Neural cell (in vitro differentiated cells): ENCODE measurements at regions not wholly inside any gene's neighbourhood (a gene's known extent, or its start where the extent isn't known, plus 50 kb on each side); places are given as distances from the start of the nearest gene placed in this dataset.

Source experiments
- H2AFZ ChIP-seq: fragments of 200-600, 300-800 bp; sonication (generic), shearing (Covaris generic); 2 replicates; pipeline ENCODE4 v1.6.0; 2014; ENCODE audit warnings: low read depth, mild to moderate bottlenecking, antibody characterized with exemption, low read length, moderate library complexity
- H3F3A ChIP-seq: fragments of 200-600 bp; shearing (Covaris generic); 2 replicates; pipeline ENCODE4 v1.6.1; 2016; ENCODE audit warnings: mild to moderate bottlenecking, moderate library complexity, mixed read lengths, antibody characterized with exemption, low read length; ENCODE audit not compliant: insufficient read depth, poor library complexity, severe bottlenecking
- H3K27ac ChIP-seq: fragments of 200-600, 300-800 bp; sonication (generic), shearing (Covaris generic); 2 replicates; pipeline ENCODE4 v1.5.1; 2014; ENCODE audit warnings: mild to moderate bottlenecking, low read length, moderate library complexity
- H3K27me3 ChIP-seq: fragments of 300-800, 200-600 bp; sonication (generic), shearing (Covaris generic); 2 replicates; pipeline ENCODE4 v1.6.0; 2014; ENCODE audit warnings: mild to moderate bottlenecking, low read depth, low read length, moderate library complexity; ENCODE audit not compliant: insufficient read depth
- H3K36me3 ChIP-seq: fragments of 300-800, 200-600 bp; sonication (generic), shearing (Covaris generic); 2 replicates; pipeline ENCODE4 v1.5.1; 2014; ENCODE audit warnings: mild to moderate bottlenecking, antibody characterized with exemption, low read length, moderate library complexity; ENCODE audit not compliant: insufficient read depth
- H3K4me2 ChIP-seq: fragments of 300-800, 200-600 bp; sonication (generic), shearing (Covaris generic); 2 replicates; pipeline ENCODE4 v1.6.0; 2014; ENCODE audit warnings: mild to moderate bottlenecking, low read length
- H3K4me3 ChIP-seq: fragments of 300-800, 200-600 bp; sonication (generic), shearing (Covaris generic); 2 replicates; pipeline ENCODE4 v1.5.1; 2014; ENCODE audit warnings: mild to moderate bottlenecking, low read length, moderate library complexity
- H3K79me2 ChIP-seq: fragments of 200-600 bp; shearing (Covaris generic); replicated peaks from 2 replicates; pipeline ENCODE4 v1.6.0; 2014; ENCODE audit warnings: mild to moderate bottlenecking, low read length, moderate library complexity; ENCODE audit not compliant: insufficient read depth
- H3K9ac ChIP-seq: fragments of 300-800, 200-600 bp; sonication (generic), shearing (Covaris generic); 2 replicates; pipeline ENCODE4 v1.6.1; 2016; ENCODE audit warnings: mild to moderate bottlenecking, low read length, mixed read lengths
- H3K9me2 ChIP-seq: fragments of 200-600 bp; shearing (Covaris generic); 2 replicates; pipeline ENCODE4 v1.6.1; 2016; ENCODE audit warnings: mild to moderate bottlenecking, low read length, mixed read lengths; ENCODE audit not compliant: insufficient read depth
- H3K9me3 ChIP-seq: fragments of 200-600, 300-800 bp; sonication (generic), shearing (Covaris generic); 2 replicates; pipeline ENCODE4 v1.6.1; 2016; ENCODE audit warnings: mild to moderate bottlenecking, mixed run types, low read length, moderate library complexity, mixed read lengths
- H4K20me1 ChIP-seq: fragments of 200-600 bp; shearing (Covaris generic); 2 replicates; pipeline ENCODE4 v1.6.1; 2016; ENCODE audit warnings: mild to moderate bottlenecking, mixed run types; ENCODE audit not compliant: insufficient read depth
- CTCF ChIP-seq: fragments of 450-650 bp; IDR thresholded peaks from 2 replicates; pipeline ENCODE4 v1.5.1; 2014; ENCODE audit warnings: antibody characterized with exemption, mild to moderate bottlenecking, moderate library complexity; ENCODE audit not compliant: poor library complexity, severe bottlenecking
- EP300 ChIP-seq: fragments of 450-650 bp; conservative IDR thresholded peaks from 2 replicates; pipeline ENCODE4 v1.6.1; 2014; ENCODE audit warnings: antibody characterized with exemption, mild to moderate bottlenecking, moderate library complexity; ENCODE audit not compliant: poor library complexity, severe bottlenecking
- EZH2 ChIP-seq: fragments of 200-600, 300-800 bp; shearing (Covaris generic), sonication (generic); IDR thresholded peaks from 2 replicates; pipeline ENCODE4 v1.6.1; 2014; ENCODE audit warnings: antibody characterized with exemption, low read length, borderline replicate concordance, mild to moderate bottlenecking; ENCODE audit not compliant: insufficient read depth, poor library complexity, severe bottlenecking
- MXI1 ChIP-seq: fragments of 450-650 bp; conservative IDR thresholded peaks from 2 replicates; pipeline ENCODE4 v1.6.1; 2014; ENCODE audit warnings: antibody characterized with exemption, mild to moderate bottlenecking; ENCODE audit not compliant: poor library complexity, severe bottlenecking
- POLR2AphosphoS5 ChIP-seq: IDR thresholded peaks from 2 replicates; pipeline ENCODE4 v1.6.1; 2012
- RAD21 ChIP-seq: fragments of 450-650 bp; conservative IDR thresholded peaks from 2 replicates; pipeline ENCODE4 v1.6.1; 2014; ENCODE audit warnings: antibody characterized with exemption, mild to moderate bottlenecking, moderate library complexity
- SMC3 ChIP-seq: fragments of 450-650 bp; conservative IDR thresholded peaks from 2 replicates; pipeline ENCODE4 v1.6.1; 2014; ENCODE audit warnings: antibody characterized with exemption, mild to moderate bottlenecking, moderate library complexity; ENCODE audit not compliant: poor library complexity
- TAF1 ChIP-seq: IDR thresholded peaks from 2 replicates; pipeline ENCODE4 v1.6.1; 2012; ENCODE audit warnings: low read depth
- TF ChIP-seq, protein P1 (sequence below): IDR thresholded peaks from 2 replicates; pipeline ENCODE4 v1.6.1; 2012; ENCODE audit warnings: borderline replicate concordance

- Histone ChIP-seq H3K4me3 (no peak overlapping the region), H2AFZ (no peak overlapping the region), H3F3A (no peaks in the 10 kb centered on the region), H4K20me1 (no peaks in the 10 kb centered on the region), H3K4me2 (no peak overlapping the region), H3K36me3 (no peaks in the 10 kb centered on the region), H3K27me3 (no peaks in the 10 kb centered on the region), H3K9me3 (no peaks in the 10 kb centered on the region), H3K9me2 (no peaks in the 10 kb centered on the region), H3K9ac (no peak overlapping the region), H3K79me2 (no peaks in the 10 kb centered on the region), H3K27ac (no peak overlapping the region)
- TF ChIP-seq POLR2AphosphoS5 (no peak), CTCF (no peak), MXI1 (no peak), EP300 (no peak), EZH2 (no peak)
- TF ChIP-seq, protein P1, sequence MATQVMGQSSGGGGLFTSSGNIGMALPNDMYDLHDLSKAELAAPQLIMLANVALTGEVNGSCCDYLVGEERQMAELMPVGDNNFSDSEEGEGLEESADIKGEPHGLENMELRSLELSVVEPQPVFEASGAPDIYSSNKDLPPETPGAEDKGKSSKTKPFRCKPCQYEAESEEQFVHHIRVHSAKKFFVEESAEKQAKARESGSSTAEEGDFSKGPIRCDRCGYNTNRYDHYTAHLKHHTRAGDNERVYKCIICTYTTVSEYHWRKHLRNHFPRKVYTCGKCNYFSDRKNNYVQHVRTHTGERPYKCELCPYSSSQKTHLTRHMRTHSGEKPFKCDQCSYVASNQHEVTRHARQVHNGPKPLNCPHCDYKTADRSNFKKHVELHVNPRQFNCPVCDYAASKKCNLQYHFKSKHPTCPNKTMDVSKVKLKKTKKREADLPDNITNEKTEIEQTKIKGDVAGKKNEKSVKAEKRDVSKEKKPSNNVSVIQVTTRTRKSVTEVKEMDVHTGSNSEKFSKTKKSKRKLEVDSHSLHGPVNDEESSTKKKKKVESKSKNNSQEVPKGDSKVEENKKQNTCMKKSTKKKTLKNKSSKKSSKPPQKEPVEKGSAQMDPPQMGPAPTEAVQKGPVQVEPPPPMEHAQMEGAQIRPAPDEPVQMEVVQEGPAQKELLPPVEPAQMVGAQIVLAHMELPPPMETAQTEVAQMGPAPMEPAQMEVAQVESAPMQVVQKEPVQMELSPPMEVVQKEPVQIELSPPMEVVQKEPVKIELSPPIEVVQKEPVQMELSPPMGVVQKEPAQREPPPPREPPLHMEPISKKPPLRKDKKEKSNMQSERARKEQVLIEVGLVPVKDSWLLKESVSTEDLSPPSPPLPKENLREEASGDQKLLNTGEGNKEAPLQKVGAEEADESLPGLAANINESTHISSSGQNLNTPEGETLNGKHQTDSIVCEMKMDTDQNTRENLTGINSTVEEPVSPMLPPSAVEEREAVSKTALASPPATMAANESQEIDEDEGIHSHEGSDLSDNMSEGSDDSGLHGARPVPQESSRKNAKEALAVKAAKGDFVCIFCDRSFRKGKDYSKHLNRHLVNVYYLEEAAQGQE: no peak
These were observed 398.8 kb upstream of the FAT3 start for GRCh38 chr11:91825777-91826176.

DNA sequence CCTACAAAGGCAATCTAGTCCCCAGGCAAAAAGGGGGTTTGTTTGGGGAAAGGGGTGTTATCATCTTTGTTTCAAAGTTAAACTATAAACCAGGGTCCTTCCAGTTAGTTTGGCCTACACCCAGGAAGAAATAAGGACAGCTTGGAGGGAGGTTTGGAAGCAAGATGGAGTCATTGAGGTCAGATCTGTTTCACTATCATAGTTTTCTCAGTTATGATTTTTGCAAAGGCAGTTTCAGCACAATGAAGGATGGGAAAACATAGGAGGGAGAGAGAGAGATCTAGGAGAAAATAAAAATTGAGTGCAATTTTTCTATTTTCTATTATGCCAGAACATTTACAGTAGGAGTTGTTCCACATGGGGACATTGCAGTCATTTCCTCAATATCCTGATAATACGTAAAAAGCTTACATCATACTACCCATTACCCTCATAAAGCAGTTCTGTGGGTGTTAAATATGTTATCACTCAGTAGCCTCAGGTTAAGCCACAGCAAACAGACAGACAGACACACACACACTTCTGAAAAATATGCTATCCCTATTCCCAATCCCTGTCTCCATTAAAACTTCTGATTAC lies 401.3 kb upstream of the FAT3 start:
- Histone ChIP-seq H3K9ac (no peak overlapping the region), H3F3A (no peaks in the 10 kb centered on the region), H3K27me3 (no peaks in the 10 kb centered on the region), H4K20me1 (no peaks in the 10 kb centered on the region), H3K27ac (no peak overlapping the region), H3K36me3 (no peaks in the 10 kb centered on the region), H3K9me2 (no peaks in the 10 kb centered on the region), H3K9me3 (no peaks in the 10 kb centered on the region), H2AFZ (no peak overlapping the region), H3K4me3 (no peak overlapping the region), H3K4me2 (no peak overlapping the region), H3K79me2 (no peaks in the 10 kb centered on the region)
- TF ChIP-seq EZH2 (no peak), RAD21 (no peak), POLR2AphosphoS5 (no peak), TAF1 (no peak), EP300 (no peak), SMC3 (no peak), CTCF (no peak), MXI1 (no peak)
- TF ChIP-seq, protein P1: no peak
